Mucosa of descending colon (tissue), 3 donors: ENCODE measurements at regions not wholly inside any gene's neighbourhood (a gene's known extent, or its start where the extent isn't known, plus 50 kb on each side); places are given as distances from the start of the nearest gene placed in this dataset.
"Not testable (repeated sequence)": the region's sequence is repeated elsewhere in the genome, so short reads cannot be mapped to it uniquely, and the experiment has no call there.

Source experiments
- ATAC-seq: fragments of 200-7000 bp; cut with Tn5 transposase; one replicate; pipeline ENCODE4 v1.9.1; 2020; ENCODE audit warnings: mild to moderate bottlenecking, moderate library complexity
- DNase-seq, 3 donors: peaks; one replicate each; pipeline ENCODE4 v3.0.0-alpha.2; 2020
- H3K36me3 ChIP-seq: fragments of 200-600 bp; one replicate; pipeline ENCODE4 v1.8.0; 2021; ENCODE audit warnings: low read depth, mild to moderate bottlenecking
- H3K4me1 ChIP-seq: fragments of 200-600 bp; one replicate; pipeline ENCODE4 v1.8.0; 2021; ENCODE audit warnings: low read depth, mild to moderate bottlenecking
- H3K4me3 ChIP-seq: fragments of 200-600 bp; one replicate; pipeline ENCODE4 v1.8.0; 2021; ENCODE audit warnings: mild to moderate bottlenecking
- H3K9me3 ChIP-seq: fragments of 200-600 bp; one replicate; pipeline ENCODE4 v1.8.0; 2021; ENCODE audit warnings: mild to moderate bottlenecking
- CTCF ChIP-seq: fragments of 200-600 bp; IDR thresholded peaks from one replicate; pipeline ENCODE4 v1.8.0; 2022; ENCODE audit warnings: antibody characterized with exemption, mild to moderate bottlenecking
- intact Hi-C, 2 donors: fragments of 100-400 bp; cut with DNase I in 1 of 2; cut with micrococcal nuclease in 1 of 2; formaldehyde crosslinking; loops; one replicate each; pipeline versions ENCODE4 v1.11.0 to v1.11.1; 2022; cut with DNase I, micrococcal nuclease
- donor health status: DM: no; HTN: no; CAD: no; lungs with moderate emphysema.
- donor health status: DM: no; HTN: no; CAD: no.
- donor health status: DM: no; HTN: yes; CAD: no.

DNA sequence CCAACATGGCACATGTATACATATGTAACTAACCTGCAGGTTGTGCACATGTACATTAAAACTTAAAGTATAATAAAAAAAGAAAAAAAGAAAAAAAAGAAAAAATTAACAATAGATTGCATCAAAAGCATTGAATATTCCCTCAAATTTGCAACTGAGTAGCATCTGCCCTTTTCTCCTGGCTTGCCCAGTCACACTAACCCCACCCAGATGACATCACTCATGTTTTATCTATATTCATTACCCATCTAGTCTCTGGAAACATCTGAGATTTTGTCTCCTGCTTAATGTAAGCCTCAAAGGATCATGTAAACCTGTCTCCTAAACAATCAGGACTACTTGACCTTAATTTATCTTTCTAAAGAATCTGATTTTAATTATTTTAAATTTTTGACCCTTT is 706.8 kb downstream of the CD109 start:
- no peak overlapping the region for H3K4me3 ChIP-seq
- no peaks in the 10 kb centered on the region for H3K36me3 ChIP-seq
- TF ChIP-seq CTCF: no peak
- no peaks in the 10 kb centered on the region for H3K9me3 ChIP-seq
- no peak for DNase-seq
- intact Hi-C loops: no loop called here
- no peaks in the 10 kb centered on the region for H3K4me1 ChIP-seq
- no peak for ATAC-seq

DNA sequence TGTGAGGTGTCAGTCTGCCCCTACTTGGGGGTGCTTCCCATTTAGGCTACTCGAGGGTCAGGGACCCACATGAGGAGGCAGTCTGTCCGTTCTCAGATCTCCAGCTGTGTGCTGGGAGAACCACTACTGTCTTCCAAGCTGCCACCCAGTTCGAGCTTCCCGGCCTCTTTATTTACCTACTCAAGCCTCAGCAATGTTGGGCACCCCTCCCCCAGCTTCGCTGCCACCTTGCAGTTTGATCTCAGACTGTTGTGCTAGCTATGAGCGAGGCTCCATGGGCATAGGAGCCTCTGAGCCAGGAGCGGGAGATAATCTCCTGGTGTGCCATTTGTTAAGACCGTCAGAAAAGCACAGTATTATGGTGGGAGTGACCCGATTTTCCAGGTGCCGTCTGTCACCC is 682.4 kb downstream of the CD109 start:
- intact Hi-C loops, DNase-seq, H3K4me1 ChIP-seq, H3K4me3 ChIP-seq, H3K36me3 ChIP-seq, ATAC-seq, H3K9me3 ChIP-seq: not testable (repeated sequence)

DNA sequence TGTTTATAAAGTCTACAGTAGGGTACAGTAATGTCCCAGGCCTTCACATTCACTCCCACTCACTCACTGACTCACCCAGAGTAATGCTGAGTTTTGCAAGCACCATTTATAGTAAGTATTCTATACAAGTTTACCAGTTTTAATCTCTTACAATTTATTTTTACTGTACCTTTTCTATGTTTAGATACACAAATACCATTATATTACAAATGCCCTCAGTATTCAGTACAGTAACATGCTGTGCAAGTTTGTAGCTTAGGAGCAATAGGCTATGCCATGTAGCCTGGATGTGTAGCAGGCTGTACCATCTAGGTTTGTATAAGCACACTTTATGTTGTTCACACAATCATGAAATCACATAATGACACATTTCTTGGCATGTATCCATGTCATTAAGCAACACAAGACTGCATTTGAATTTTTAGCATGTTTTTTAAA is 673.6 kb downstream of the CD109 start:
- H3K9me3 ChIP-seq: no peaks in the 10 kb centered on the region
- no peak for TF ChIP-seq CTCF
- intact Hi-C loops: no loop called here

DNA sequence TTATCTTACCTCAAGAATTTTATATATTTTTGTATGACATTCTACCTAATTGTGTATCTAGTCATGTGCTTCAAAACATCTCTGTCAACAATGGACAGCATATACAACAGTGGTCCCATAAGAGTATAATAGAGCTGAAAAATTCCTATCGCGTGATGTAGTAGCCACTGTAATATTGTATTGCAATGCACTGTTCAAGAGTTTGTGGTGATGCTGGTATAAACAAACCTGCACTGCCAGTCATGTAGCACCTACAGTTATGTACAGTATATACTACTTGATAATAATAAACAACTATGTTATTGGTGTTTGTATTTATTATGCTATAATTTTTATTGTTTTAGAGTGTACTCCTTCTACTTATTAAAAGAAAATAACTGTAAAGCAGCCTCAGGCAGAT is 672.7 kb downstream of the CD109 start:
- intact Hi-C loops: no loop called here
- no peak for ATAC-seq
- no peaks in the 10 kb centered on the region for H3K9me3 ChIP-seq
- H3K4me1 ChIP-seq: no peaks in the 10 kb centered on the region
- no peak for TF ChIP-seq CTCF
- H3K36me3 ChIP-seq: no peaks in the 10 kb centered on the region
- no peak overlapping the region for H3K4me3 ChIP-seq
- DNase-seq: no peak

More for the DNA sequence above, 673.6 kb downstream of the CD109 start:
- ATAC-seq: no peak
- Histone ChIP-seq H3K4me1 (no peaks in the 10 kb centered on the region), H3K4me3 (no peak overlapping the region), H3K36me3 (no peaks in the 10 kb centered on the region)
- DNase-seq: no peak

- no peak for TF ChIP-seq CTCF
- H3K9me3 ChIP-seq: no peaks in the 10 kb centered on the region
- no peak for DNase-seq
- intact Hi-C loops: no loop called here
- H3K36me3 ChIP-seq: no peaks in the 10 kb centered on the region
- H3K4me3 ChIP-seq: no peak overlapping the region
- H3K4me1 ChIP-seq: no peaks in the 10 kb centered on the region
- ATAC-seq: no peak
These were observed 670.6 kb downstream of the CD109 start for GRCh38 chr6:74366634-74367033.

- no peak for DNase-seq
- TF ChIP-seq CTCF: no peak
These were observed 666.4 kb downstream of the CD109 start for GRCh38 chr6:74362391-74362790.

More at GRCh38 chr6:74362391-74362790, 666.4 kb downstream of the CD109 start:
- intact Hi-C loops: no loop called here
- no peak overlapping the region for H3K4me3 ChIP-seq
- H3K36me3 ChIP-seq: no peaks in the 10 kb centered on the region
- H3K9me3 ChIP-seq: no peaks in the 10 kb centered on the region
- H3K4me1 ChIP-seq: no peaks in the 10 kb centered on the region
- ATAC-seq: no peak
